Fibroblast of lung (primary cell): ENCODE measurements at regions not wholly inside any gene's neighbourhood (a gene's known extent, or its start where the extent isn't known, plus 50 kb on each side); places are given as distances from the start of the nearest gene placed in this dataset.

Source experiments
- DNase-seq, 2 donors: peaks; one replicate each; pipeline versions ENCODE4 v3.0.0 to v3.0.0-alpha.2; 2010; ENCODE audit warnings: low read depth in 2 of 2
- H2AFZ ChIP-seq: 2 replicates; pipeline ENCODE4 v1.5.1; 2012; ENCODE audit warnings: low read length, control low read depth, inconsistent platforms
- H3K27ac ChIP-seq: 2 replicates; pipeline ENCODE4 v1.5.1; 2011; ENCODE audit warnings: low read length, control low read depth; ENCODE audit not compliant: insufficient read depth
- H3K27me3 ChIP-seq: 2 replicates; pipeline ENCODE4 v1.5.1; 2011; ENCODE audit warnings: mild to moderate bottlenecking, low read length; ENCODE audit not compliant: control insufficient read depth, insufficient read depth
- H3K36me3 ChIP-seq: 2 replicates; pipeline ENCODE4 v1.5.1; 2011; ENCODE audit warnings: low read length; ENCODE audit not compliant: control insufficient read depth, insufficient read depth
- H3K4me1 ChIP-seq: 2 replicates; pipeline ENCODE4 v1.5.1; 2011; ENCODE audit warnings: low read length; ENCODE audit not compliant: control insufficient read depth, insufficient read depth; ENCODE audit errors: extremely low read depth
- H3K4me2 ChIP-seq: 2 replicates; pipeline ENCODE4 v1.5.1; 2011; ENCODE audit warnings: low read length, control low read depth; ENCODE audit not compliant: insufficient read depth; ENCODE audit errors: extremely low read depth
- H3K4me3 ChIP-seq, 4 experiments: fragments of 200-600 bp in 1 of 4; sonication (generic) in 1 of 4; replicated peaks in 1 of 4; 2 replicates each; pipeline ENCODE4 v1.5.1; 2011 to 2016; ENCODE audit warnings: low read length in 4 of 4, low read depth in 3 of 4, mild to moderate bottlenecking in 3 of 4, control low read depth in 2 of 4, inconsistent platforms in 1 of 4, mixed read lengths in 1 of 4; ENCODE audit not compliant: insufficient read depth in 1 of 4; ENCODE audit errors: control extremely low read depth in 1 of 4
- H3K79me2 ChIP-seq: 2 replicates; pipeline ENCODE4 v1.5.1; 2012; ENCODE audit warnings: mild to moderate bottlenecking, low read length, inconsistent platforms; ENCODE audit not compliant: control insufficient read depth, insufficient read depth
- H3K9ac ChIP-seq: 2 replicates; pipeline ENCODE4 v1.5.1; 2011; ENCODE audit warnings: mild to moderate bottlenecking, low read length, control low read depth; ENCODE audit not compliant: insufficient read depth
- H3K9me3 ChIP-seq: 2 replicates; pipeline ENCODE4 v1.5.1; 2012; ENCODE audit warnings: low read depth, low read length; ENCODE audit not compliant: control insufficient read depth, insufficient read depth
- H4K20me1 ChIP-seq: 2 replicates; pipeline ENCODE4 v1.5.1; 2011; ENCODE audit warnings: low read length; ENCODE audit not compliant: control insufficient read depth, insufficient read depth; ENCODE audit errors: extremely low read depth
- EZH2 ChIP-seq: IDR thresholded peaks from 2 replicates; pipeline ENCODE4 v1.5.1; 2012; ENCODE audit warnings: low read length, control low read depth, mild to moderate bottlenecking; ENCODE audit errors: missing control alignments
- TF ChIP-seq, protein P1 (sequence below), 2 donors: IDR thresholded peaks in 1 of 2; conservative IDR thresholded peaks in 1 of 2; 1 replicate in 1 of 2; 2 replicates in 1 of 2; pipeline ENCODE4 v1.5.1; 2011 to 2012; ENCODE audit warnings: low read length in 2 of 2, control low read depth in 1 of 2, inconsistent platforms in 1 of 2, low read depth in 1 of 2, mild to moderate bottlenecking in 1 of 2

DNA sequence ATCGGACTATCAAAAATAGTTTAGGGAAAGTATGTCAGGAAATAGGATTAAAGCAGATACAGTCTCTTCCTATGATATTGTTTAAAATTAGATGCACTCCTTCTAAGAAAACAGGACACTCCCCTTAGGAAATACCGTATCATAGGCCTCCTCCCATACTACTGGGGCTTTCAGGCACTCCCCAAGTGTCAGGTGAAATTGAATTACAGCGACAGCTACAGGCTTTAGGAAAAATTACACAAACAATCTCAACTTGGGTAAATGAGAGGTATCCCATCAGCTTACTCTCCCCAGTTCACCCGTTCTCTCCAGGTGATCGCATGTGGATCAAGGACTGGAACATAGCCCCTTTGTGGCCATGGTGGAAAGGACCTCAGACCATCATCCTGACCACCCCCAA, 110.4 kb upstream of the EPB41L4A start:
- TF ChIP-seq, protein P1, sequence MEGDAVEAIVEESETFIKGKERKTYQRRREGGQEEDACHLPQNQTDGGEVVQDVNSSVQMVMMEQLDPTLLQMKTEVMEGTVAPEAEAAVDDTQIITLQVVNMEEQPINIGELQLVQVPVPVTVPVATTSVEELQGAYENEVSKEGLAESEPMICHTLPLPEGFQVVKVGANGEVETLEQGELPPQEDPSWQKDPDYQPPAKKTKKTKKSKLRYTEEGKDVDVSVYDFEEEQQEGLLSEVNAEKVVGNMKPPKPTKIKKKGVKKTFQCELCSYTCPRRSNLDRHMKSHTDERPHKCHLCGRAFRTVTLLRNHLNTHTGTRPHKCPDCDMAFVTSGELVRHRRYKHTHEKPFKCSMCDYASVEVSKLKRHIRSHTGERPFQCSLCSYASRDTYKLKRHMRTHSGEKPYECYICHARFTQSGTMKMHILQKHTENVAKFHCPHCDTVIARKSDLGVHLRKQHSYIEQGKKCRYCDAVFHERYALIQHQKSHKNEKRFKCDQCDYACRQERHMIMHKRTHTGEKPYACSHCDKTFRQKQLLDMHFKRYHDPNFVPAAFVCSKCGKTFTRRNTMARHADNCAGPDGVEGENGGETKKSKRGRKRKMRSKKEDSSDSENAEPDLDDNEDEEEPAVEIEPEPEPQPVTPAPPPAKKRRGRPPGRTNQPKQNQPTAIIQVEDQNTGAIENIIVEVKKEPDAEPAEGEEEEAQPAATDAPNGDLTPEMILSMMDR (conservative IDR thresholded peaks at IDR 0.05 in 1 of 2, IDR thresholded peaks at IDR 0.05 in 1 of 2; ENCODE audit: low read depth in 1 of 2, low read length in 2 of 2): no peak
- no peak for TF ChIP-seq EZH2
- Histone ChIP-seq H3K9ac (no peak overlapping the region), H2AFZ (no peak overlapping the region), H3K4me2 (no peak overlapping the region), H3K27me3 (no peaks in the 10 kb centered on the region), H3K36me3 (no peaks in the 10 kb centered on the region), H3K79me2 (no peaks in the 10 kb centered on the region), H3K9me3 (no peaks in the 10 kb centered on the region), H3K27ac (no peak overlapping the region), H4K20me1 (no peaks in the 10 kb centered on the region), H3K4me3 (no peak overlapping the region), H3K4me1 (no peaks in the 10 kb centered on the region)
- no peak for DNase-seq

DNA sequence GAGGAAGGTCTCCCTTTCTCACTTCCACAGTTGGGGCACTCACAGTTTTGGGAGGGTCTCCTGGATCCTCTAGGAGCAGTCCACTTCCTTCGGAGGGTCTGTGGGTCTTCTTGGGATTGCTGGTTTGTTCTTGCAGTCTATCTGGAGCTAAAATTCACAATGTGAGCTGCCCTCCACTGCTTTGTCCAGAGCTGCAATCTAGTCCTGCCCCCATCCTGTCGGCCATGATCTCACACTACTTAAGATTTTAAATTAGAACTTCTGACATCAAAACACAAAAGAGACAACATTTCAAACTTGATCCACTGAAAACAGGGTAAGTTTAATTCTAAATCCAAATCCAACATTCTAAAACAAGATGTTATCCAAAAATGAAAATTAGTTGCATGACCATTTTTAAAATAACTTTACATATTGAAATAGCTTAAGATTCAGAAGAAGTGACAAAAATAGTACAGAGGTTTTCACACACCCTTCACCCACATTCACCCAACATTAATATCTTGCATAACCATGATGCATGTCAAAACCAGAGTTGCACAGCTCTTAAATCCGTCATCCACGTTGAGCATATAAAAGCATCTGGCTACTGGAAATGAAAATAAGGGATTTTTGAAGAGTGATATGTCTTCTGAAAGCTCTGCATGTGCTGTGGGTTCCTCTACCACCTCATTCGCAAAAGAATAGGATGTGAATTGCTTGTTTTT, 113.7 kb upstream of the EPB41L4A start:
- no peaks in the 10 kb centered on the region for H3K9me3 ChIP-seq
- no peaks in the 10 kb centered on the region for H3K4me1 ChIP-seq
- no peaks in the 10 kb centered on the region for H3K79me2 ChIP-seq
- TF ChIP-seq, protein P1 (conservative IDR thresholded peaks at IDR 0.05 in 1 of 2, IDR thresholded peaks at IDR 0.05 in 1 of 2; ENCODE audit: low read depth in 1 of 2, low read length in 2 of 2): no peak
- no peak for TF ChIP-seq EZH2
- H3K36me3 ChIP-seq: no peaks in the 10 kb centered on the region
- no peak overlapping the region for H2AFZ ChIP-seq
- H3K4me3 ChIP-seq: no peak overlapping the region
- no peak overlapping the region for H3K4me2 ChIP-seq
- no peaks in the 10 kb centered on the region for H4K20me1 ChIP-seq
- no peak for DNase-seq
- no peak overlapping the region for H3K9ac ChIP-seq
- H3K27me3 ChIP-seq: no peaks in the 10 kb centered on the region
- H3K27ac ChIP-seq: no peak overlapping the region

DNA sequence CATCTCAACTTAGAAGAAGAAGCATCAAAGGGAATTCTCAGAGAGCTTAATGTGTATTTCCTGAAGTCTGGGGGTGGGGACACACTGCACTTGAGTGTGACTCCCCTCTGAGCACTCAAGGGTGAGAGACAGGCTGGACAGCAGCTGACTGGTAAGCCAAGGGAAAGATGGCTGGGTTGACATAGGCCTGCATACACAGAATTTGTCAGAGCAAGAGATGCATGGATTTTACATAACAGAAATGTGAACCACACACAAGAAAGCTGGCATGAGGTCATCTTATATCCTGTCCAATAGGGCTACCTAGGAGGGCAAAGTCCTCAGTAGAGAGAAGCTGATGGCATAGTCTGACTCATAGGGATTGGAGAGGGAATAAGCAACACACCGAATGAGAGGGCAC, 114.3 kb upstream of the EPB41L4A start:
- Histone ChIP-seq H3K4me2 (no peak overlapping the region), H3K9me3 (no peaks in the 10 kb centered on the region), H3K4me1 (no peaks in the 10 kb centered on the region), H4K20me1 (no peaks in the 10 kb centered on the region), H3K4me3 (no peak overlapping the region), H2AFZ (no peak overlapping the region), H3K27ac (no peak overlapping the region), H3K27me3 (no peaks in the 10 kb centered on the region), H3K79me2 (no peaks in the 10 kb centered on the region), H3K9ac (no peak overlapping the region), H3K36me3 (no peaks in the 10 kb centered on the region)
- no peak for TF ChIP-seq EZH2
- DNase-seq: no peak
